K562 (cell line): ENCODE measurements at regions not wholly inside any gene's neighbourhood (a gene's known extent, or its start where the extent isn't known, plus 50 kb on each side); places are given as distances from the start of the nearest gene placed in this dataset.
A peak's percentile ranks its signal among the peaks of the same experiment; 100 is the strongest.

ENCODE experiments used
- EZH2 ChIP-seq: IDR thresholded peaks from 2 replicates; pipeline ENCODE4 v1.6.1; 2012; ENCODE audit warnings: low read depth, mild to moderate bottlenecking, inconsistent platforms, low read length, borderline replicate concordance
- GTF2F1 ChIP-seq: IDR thresholded peaks from 2 replicates; pipeline ENCODE4 v1.6.1; 2011; ENCODE audit warnings: low read depth, low read length, improper control_type of control experiment
- MGA ChIP-seq: fragments of 450-650 bp; IDR thresholded peaks from 2 replicates; pipeline ENCODE4 v1.6.1; 2016; ENCODE audit warnings: mild to moderate bottlenecking, moderate library complexity
- ZNF282 ChIP-seq: sonication (generic); formaldehyde crosslinking; IDR thresholded peaks from 2 replicates; pipeline ENCODE4 v1.8.1; 2023; ENCODE audit warnings: missing genetic modification reagents
- TF ChIP-seq, protein P1 (sequence below), 2 experiments: fragments of 450-650 bp in 1 of 2; sonication (generic) in 1 of 2; formaldehyde crosslinking in 1 of 2; IDR thresholded peaks; 2 replicates each; pipeline versions ENCODE4 v1.7.1 to v1.9.0; 2016 to 2022; ENCODE audit warnings: inconsistent platforms in 1 of 2, mild to moderate bottlenecking in 1 of 2, missing genetic modification reagents in 1 of 2

DNA sequence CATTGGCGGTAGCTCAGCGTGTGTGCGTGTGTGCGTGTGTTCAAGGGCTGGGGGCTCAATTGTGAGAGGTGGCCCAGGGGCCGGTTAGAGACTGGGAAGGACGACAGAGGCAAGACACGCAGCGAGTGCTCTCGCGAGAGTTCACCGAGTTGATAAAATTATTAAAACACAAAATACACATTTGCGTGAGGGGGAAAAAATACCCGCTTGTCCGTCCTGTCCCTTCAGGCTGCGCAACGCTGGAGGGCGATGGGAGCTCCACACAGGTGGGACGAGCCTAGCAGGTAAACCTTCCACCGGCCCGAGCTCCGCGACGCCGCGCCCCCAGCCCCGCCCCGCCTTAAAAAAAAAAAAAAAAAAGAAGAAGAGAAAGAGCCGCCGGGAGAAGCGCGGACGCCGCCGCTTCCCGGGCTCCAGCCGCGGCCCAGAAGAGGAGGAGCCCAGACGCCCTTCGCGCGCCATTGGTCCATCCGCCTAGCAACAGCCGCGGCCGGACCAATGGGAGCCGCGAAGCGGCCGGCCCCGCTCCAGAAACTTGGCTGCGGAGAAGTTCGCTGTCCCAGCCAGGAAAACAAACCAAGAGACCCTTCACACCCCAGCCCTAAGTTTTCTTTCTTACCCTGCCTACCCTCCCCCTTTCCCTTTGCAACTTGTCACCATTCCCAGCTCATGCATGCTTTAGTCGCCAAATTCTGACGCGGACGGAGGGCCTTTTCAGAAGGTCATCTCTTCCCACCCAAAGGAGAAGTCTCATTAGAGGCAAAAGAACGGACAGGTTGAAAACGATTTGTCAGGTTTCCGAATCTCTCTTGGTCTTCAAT, 169.9 kb upstream of the MAF start (continued):
- TF ChIP-seq MGA (peak; percentile 32; the same call in 1 of the 2 replicates), GTF2F1 (peak; percentile 35; the same call in 1 of the 2 replicates), EZH2 (no peak), ZNF282 (CRISPR knock-in tag) (no peak)
- TF ChIP-seq, protein P1, sequence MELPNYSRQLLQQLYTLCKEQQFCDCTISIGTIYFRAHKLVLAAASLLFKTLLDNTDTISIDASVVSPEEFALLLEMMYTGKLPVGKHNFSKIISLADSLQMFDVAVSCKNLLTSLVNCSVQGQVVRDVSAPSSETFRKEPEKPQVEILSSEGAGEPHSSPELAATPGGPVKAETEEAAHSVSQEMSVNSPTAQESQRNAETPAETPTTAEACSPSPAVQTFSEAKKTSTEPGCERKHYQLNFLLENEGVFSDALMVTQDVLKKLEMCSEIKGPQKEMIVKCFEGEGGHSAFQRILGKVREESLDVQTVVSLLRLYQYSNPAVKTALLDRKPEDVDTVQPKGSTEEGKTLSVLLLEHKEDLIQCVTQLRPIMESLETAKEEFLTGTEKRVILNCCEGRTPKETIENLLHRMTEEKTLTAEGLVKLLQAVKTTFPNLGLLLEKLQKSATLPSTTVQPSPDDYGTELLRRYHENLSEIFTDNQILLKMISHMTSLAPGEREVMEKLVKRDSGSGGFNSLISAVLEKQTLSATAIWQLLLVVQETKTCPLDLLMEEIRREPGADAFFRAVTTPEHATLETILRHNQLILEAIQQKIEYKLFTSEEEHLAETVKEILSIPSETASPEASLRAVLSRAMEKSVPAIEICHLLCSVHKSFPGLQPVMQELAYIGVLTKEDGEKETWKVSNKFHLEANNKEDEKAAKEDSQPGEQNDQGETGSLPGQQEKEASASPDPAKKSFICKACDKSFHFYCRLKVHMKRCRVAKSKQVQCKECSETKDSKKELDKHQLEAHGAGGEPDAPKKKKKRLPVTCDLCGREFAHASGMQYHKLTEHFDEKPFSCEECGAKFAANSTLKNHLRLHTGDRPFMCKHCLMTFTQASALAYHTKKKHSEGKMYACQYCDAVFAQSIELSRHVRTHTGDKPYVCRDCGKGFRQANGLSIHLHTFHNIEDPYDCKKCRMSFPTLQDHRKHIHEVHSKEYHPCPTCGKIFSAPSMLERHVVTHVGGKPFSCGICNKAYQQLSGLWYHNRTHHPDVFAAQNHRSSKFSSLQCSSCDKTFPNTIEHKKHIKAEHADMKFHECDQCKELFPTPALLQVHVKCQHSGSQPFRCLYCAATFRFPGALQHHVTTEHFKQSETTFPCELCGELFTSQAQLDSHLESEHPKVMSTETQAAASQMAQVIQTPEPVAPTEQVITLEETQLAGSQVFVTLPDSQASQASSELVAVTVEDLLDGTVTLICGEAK (IDR thresholded peaks at IDR 0.05), result peak; percentile 88
- TF ChIP-seq, protein P1 (CRISPR knock-in tag; IDR thresholded peaks at IDR 0.05), result peak; percentile 91
